Trophoblast cell (in vitro differentiated cells and primary cell): ENCODE measurements at regions not wholly inside any gene's neighbourhood (a gene's known extent, or its start where the extent isn't known, plus 50 kb on each side); places are given as distances from the start of the nearest gene placed in this dataset.

Experiments used
- DNase-seq, 2 donors: peaks; one replicate each; pipeline ENCODE4 v3.0.0-alpha.2; 2016
- H2AFZ ChIP-seq: 2 replicates; pipeline ENCODE4 v1.6.1; 2013; ENCODE audit warnings: low read length, moderate library complexity, mild to moderate bottlenecking; ENCODE audit not compliant: insufficient read depth, poor library complexity
- H2AK5ac ChIP-seq: 2 replicates; pipeline ENCODE4 v1.6.1; 2013; ENCODE audit warnings: mild to moderate bottlenecking, low read length
- H2BK120ac ChIP-seq: 2 replicates; pipeline ENCODE4 v1.6.1; 2013; ENCODE audit warnings: low read length, mild to moderate bottlenecking, moderate library complexity; ENCODE audit not compliant: insufficient read depth, poor library complexity
- H2BK12ac ChIP-seq: 2 replicates; pipeline ENCODE4 v1.6.1; 2013; ENCODE audit warnings: mild to moderate bottlenecking, low read length, moderate library complexity
- H2BK5ac ChIP-seq: 2 replicates; pipeline ENCODE4 v1.6.1; 2013; ENCODE audit warnings: low read length, low read depth, moderate library complexity, mild to moderate bottlenecking; ENCODE audit not compliant: poor library complexity
- H3K14ac ChIP-seq: 2 replicates; pipeline ENCODE4 v1.6.1; 2013; ENCODE audit warnings: mild to moderate bottlenecking, low read length
- H3K18ac ChIP-seq: 2 replicates; pipeline ENCODE4 v1.6.1; 2013; ENCODE audit warnings: mild to moderate bottlenecking, low read length
- H3K23ac ChIP-seq: 2 replicates; pipeline ENCODE4 v1.6.1; 2013; ENCODE audit warnings: low read length
- H3K27ac ChIP-seq: 2 replicates; pipeline ENCODE4 v1.5.1; 2013; ENCODE audit warnings: low read depth, mild to moderate bottlenecking, inconsistent platforms, low read length, moderate library complexity
- H3K27me3 ChIP-seq: 2 replicates; pipeline ENCODE4 v1.6.1; 2013; ENCODE audit warnings: inconsistent platforms, mild to moderate bottlenecking, low read length, moderate library complexity; ENCODE audit not compliant: insufficient read depth
- H3K36me3 ChIP-seq, 2 experiments: 1 replicate in 1 of 2; 2 replicates in 1 of 2; pipeline ENCODE4 v1.6.1; 2013; ENCODE audit warnings: low read length in 2 of 2, mild to moderate bottlenecking in 2 of 2, moderate library complexity in 1 of 2; ENCODE audit not compliant: insufficient read depth in 2 of 2, control insufficient read depth in 1 of 2
- H3K4ac ChIP-seq: 2 replicates; pipeline ENCODE4 v1.6.1; 2013; ENCODE audit warnings: low read depth, mild to moderate bottlenecking, low read length, moderate library complexity
- H3K4me1 ChIP-seq, 2 experiments: 1 replicate in 1 of 2; 2 replicates in 1 of 2; pipeline ENCODE4 v1.6.1; 2013; ENCODE audit warnings: low read length in 2 of 2, mild to moderate bottlenecking in 2 of 2, moderate library complexity in 1 of 2; ENCODE audit not compliant: insufficient read depth in 2 of 2, control insufficient read depth in 1 of 2
- H3K4me2 ChIP-seq: 2 replicates; pipeline ENCODE4 v1.6.1; 2013; ENCODE audit warnings: inconsistent platforms, mild to moderate bottlenecking, low read length, moderate library complexity
- H3K4me3 ChIP-seq: 2 replicates; pipeline ENCODE4 v1.5.1; 2013; ENCODE audit warnings: mild to moderate bottlenecking, low read depth, low read length, inconsistent platforms
- H3K79me1 ChIP-seq: one replicate; pipeline ENCODE4 v1.6.1; 2013; ENCODE audit warnings: low read length
- H3K79me2 ChIP-seq: 2 replicates; pipeline ENCODE4 v1.6.1; 2013; ENCODE audit warnings: low read length, mild to moderate bottlenecking; ENCODE audit not compliant: control insufficient read depth, insufficient read depth, poor library complexity
- H3K9ac ChIP-seq: 2 replicates; pipeline ENCODE4 v1.6.1; 2013; ENCODE audit warnings: mild to moderate bottlenecking, low read length
- H3K9me3 ChIP-seq: 2 replicates; pipeline ENCODE4 v1.6.1; 2013; ENCODE audit warnings: low read depth, mild to moderate bottlenecking, control low read depth, inconsistent platforms, low read length; ENCODE audit not compliant: insufficient read depth
- H4K12ac ChIP-seq: 2 replicates; pipeline ENCODE4 v1.6.1; 2013; ENCODE audit warnings: low read depth, mild to moderate bottlenecking, low read length, moderate library complexity
- H4K8ac ChIP-seq: 2 replicates; pipeline ENCODE4 v1.6.1; 2013; ENCODE audit warnings: low read depth, mild to moderate bottlenecking, low read length, moderate library complexity
- H4K91ac ChIP-seq: one replicate; pipeline ENCODE4 v1.6.1; 2013; ENCODE audit warnings: low read depth, mild to moderate bottlenecking, low read length, moderate library complexity
- WGBS: extraction: QIAGEN DNeasy Blood & Tissue Kit; methylation state at CpG from one replicate; pipeline ENCODE4 v1.1.7; 2013; ENCODE audit warnings: missing lambda C conversion rate; ENCODE audit not compliant: insufficient read length, insufficient coverage; ENCODE audit errors: extremely low coverage; 5-methylcytosine and 5-hydroxymethylcytosine counted together

DNA sequence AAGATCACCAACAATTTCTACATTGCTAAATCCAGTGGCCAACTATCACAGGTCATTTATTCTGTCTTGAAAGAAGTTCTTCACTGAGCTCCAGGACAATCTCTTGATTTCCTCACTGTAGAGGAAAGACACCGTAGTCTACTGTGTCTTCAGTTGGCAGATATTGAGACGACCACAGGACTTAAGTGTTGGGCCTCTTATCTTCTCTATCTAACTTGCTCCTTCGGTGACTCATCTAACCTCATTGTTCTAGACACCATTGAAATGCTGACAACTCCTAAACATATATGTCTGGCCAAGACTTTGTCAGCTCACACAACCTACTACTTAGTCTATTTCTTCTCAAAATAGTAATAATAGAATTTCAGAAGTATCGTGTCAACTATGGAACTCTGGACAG is 425.8 kb downstream of the ARAP2 start:
- no peak overlapping the region for H3K4me2 ChIP-seq
- no peaks in the 10 kb centered on the region for H3K27me3 ChIP-seq
- no CpG with 5 or more reads among the region's 4 CpGs for WGBS
- no peak overlapping the region for H2AFZ ChIP-seq
- no peak overlapping the region for H4K91ac ChIP-seq
- H3K36me3 ChIP-seq, result no peaks in the 10 kb centered on the region
- no peak for DNase-seq
- no peak overlapping the region for H3K14ac ChIP-seq
- no peak overlapping the region for H2BK120ac ChIP-seq
- no peak overlapping the region for H2BK12ac ChIP-seq
- H2AK5ac ChIP-seq, result no peak overlapping the region
- H3K23ac ChIP-seq, result no peak overlapping the region
- H3K18ac ChIP-seq, result no peak overlapping the region
- H3K4me3 ChIP-seq, result no peak overlapping the region
- no peaks in the 10 kb centered on the region for H3K9me3 ChIP-seq
- H3K9ac ChIP-seq, result no peak overlapping the region
- H2BK5ac ChIP-seq, result no peak overlapping the region
- H3K27ac ChIP-seq, result no peak overlapping the region
- H3K79me2 ChIP-seq, result no peaks in the 10 kb centered on the region
- no peak overlapping the region for H4K8ac ChIP-seq
- H3K4ac ChIP-seq, result no peak overlapping the region
- no peaks in the 10 kb centered on the region for H3K79me1 ChIP-seq
- no peak overlapping the region for H4K12ac ChIP-seq
- no peaks in the 10 kb centered on the region for H3K4me1 ChIP-seq

- Histone ChIP-seq H2BK12ac (no peak overlapping the region), H3K14ac (no peak overlapping the region), H3K4me3 (no peak overlapping the region), H2AK5ac (no peak overlapping the region), H4K91ac (no peak overlapping the region), H3K9ac (no peak overlapping the region), H3K27me3 (no peaks in the 10 kb centered on the region), H4K12ac (no peak overlapping the region), H2BK5ac (no peak overlapping the region), H4K8ac (no peak overlapping the region), H3K79me2 (no peaks in the 10 kb centered on the region), H3K18ac (no peak overlapping the region), H3K4ac (no peak overlapping the region), H3K9me3 (no peaks in the 10 kb centered on the region), H3K27ac (no peak overlapping the region), H2AFZ (no peak overlapping the region), H3K4me2 (no peak overlapping the region), H3K23ac (no peak overlapping the region), H3K4me1 (no peaks in the 10 kb centered on the region), H2BK120ac (no peak overlapping the region), H3K79me1 (no peaks in the 10 kb centered on the region), H3K36me3 (no peaks in the 10 kb centered on the region)
- WGBS, result no CpG with 5 or more reads among the region's 1 CpG
- no peak for DNase-seq
Measured at GRCh38 chr4:35820003-35820402, 424.3 kb downstream of the ARAP2 start.

DNA sequence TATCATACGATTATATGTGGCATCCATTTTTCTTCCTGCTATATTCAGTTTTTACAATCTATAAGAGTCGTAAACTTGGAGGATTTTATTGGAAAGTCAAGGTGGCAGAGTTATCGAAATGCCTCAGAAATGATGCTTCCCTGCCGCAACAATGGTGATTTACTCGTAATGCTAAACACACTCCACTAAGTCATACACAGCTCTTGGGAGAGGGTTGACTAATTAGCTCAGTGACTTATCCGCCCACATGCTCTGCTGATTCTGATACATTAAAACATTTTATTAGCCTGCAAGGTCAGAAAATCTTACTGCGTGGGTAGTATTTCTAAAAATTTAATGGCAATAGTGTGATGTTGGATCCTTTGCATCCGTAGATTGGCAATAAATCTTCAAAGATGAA is 420.1 kb downstream of the ARAP2 start:
- no peaks in the 10 kb centered on the region for H3K79me2 ChIP-seq
- no peak overlapping the region for H3K18ac ChIP-seq
- no peaks in the 10 kb centered on the region for H3K4me1 ChIP-seq
- H3K9ac ChIP-seq, result no peak overlapping the region
- no peak overlapping the region for H3K4me3 ChIP-seq
- no peak overlapping the region for H4K12ac ChIP-seq
- H3K4ac ChIP-seq, result no peak overlapping the region
- H2BK12ac ChIP-seq, result no peak overlapping the region
- H3K79me1 ChIP-seq, result no peaks in the 10 kb centered on the region
- H4K8ac ChIP-seq, result no peak overlapping the region
- H2AK5ac ChIP-seq, result no peak overlapping the region
- no peak overlapping the region for H3K23ac ChIP-seq
- H2BK5ac ChIP-seq, result no peak overlapping the region
- no peak overlapping the region for H3K14ac ChIP-seq
- no peak overlapping the region for H2BK120ac ChIP-seq
- no peaks in the 10 kb centered on the region for H3K27me3 ChIP-seq
- H3K27ac ChIP-seq, result no peak overlapping the region
- H2AFZ ChIP-seq, result no peak overlapping the region
- no CpG with 5 or more reads among the region's 8 CpGs for WGBS
- no peak overlapping the region for H4K91ac ChIP-seq
- H3K4me2 ChIP-seq, result no peak overlapping the region
- H3K36me3 ChIP-seq, result no peaks in the 10 kb centered on the region
- H3K9me3 ChIP-seq, result no peaks in the 10 kb centered on the region
- no peak for DNase-seq

DNA sequence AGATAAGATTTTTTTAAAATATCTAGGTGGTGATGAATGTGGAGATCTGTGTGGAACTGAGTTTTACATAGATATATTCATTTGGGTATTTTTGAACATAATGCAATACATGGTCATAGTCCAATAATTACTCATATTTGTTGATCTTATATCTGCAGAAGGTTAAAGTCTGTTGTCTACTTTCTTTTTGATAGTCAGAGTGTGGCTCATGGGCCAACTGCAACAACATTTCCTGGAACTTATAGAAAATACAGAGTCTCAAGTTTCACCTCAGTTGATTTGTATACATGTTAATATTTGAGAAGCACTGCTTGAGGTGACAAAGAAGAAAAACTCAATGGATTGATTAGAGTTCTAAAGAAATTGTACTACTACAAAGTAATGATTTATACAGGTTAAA is 408.4 kb downstream of the ARAP2 start:
- Histone ChIP-seq H3K79me1 (no peaks in the 10 kb centered on the region), H3K23ac (no peak overlapping the region), H3K27ac (no peak overlapping the region), H2BK5ac (no peak overlapping the region), H3K9me3 (no peaks in the 10 kb centered on the region), H3K4me2 (no peak overlapping the region), H4K12ac (no peak overlapping the region), H4K8ac (no peak overlapping the region), H3K18ac (no peak overlapping the region), H3K36me3 (no peaks in the 10 kb centered on the region), H3K4me1 (no peaks in the 10 kb centered on the region), H3K27me3 (no peaks in the 10 kb centered on the region), H2AK5ac (no peak overlapping the region), H3K79me2 (no peaks in the 10 kb centered on the region), H3K4ac (no peak overlapping the region), H2BK120ac (no peak overlapping the region), H2BK12ac (no peak overlapping the region), H2AFZ (no peak overlapping the region), H3K9ac (no peak overlapping the region), H3K14ac (no peak overlapping the region), H4K91ac (no peak overlapping the region), H3K4me3 (no peak overlapping the region)
- no peak for DNase-seq

GRCh38 chr4:35836596-35836995 is 407.7 kb downstream of the ARAP2 start:
- H2BK12ac ChIP-seq, result no peak overlapping the region
- no peaks in the 10 kb centered on the region for H3K79me2 ChIP-seq
- H2AFZ ChIP-seq, result no peak overlapping the region
- H3K4ac ChIP-seq, result no peak overlapping the region
- no peaks in the 10 kb centered on the region for H3K79me1 ChIP-seq
- no peaks in the 10 kb centered on the region for H3K27me3 ChIP-seq
- no peak overlapping the region for H3K27ac ChIP-seq
- H3K4me3 ChIP-seq, result no peak overlapping the region
- no peak overlapping the region for H4K91ac ChIP-seq
- H3K23ac ChIP-seq, result no peak overlapping the region
- H2BK5ac ChIP-seq, result no peak overlapping the region
- no peak overlapping the region for H2BK120ac ChIP-seq
- no peak overlapping the region for H3K9ac ChIP-seq
- no peak overlapping the region for H2AK5ac ChIP-seq
- no peak overlapping the region for H3K4me2 ChIP-seq
- no peaks in the 10 kb centered on the region for H3K4me1 ChIP-seq
- no peak overlapping the region for H3K18ac ChIP-seq
- H4K8ac ChIP-seq, result no peak overlapping the region
- H3K9me3 ChIP-seq, result no peaks in the 10 kb centered on the region
- no peak overlapping the region for H3K14ac ChIP-seq
- no peak for DNase-seq
- H4K12ac ChIP-seq, result no peak overlapping the region
- no peaks in the 10 kb centered on the region for H3K36me3 ChIP-seq
